ENCODE measurements at regions not wholly inside any gene's neighbourhood (a gene's known extent, or its start where the extent isn't known, plus 50 kb on each side); places are given as distances from the start of the nearest gene placed in this dataset.

- no peak for ATAC-seq (replicated peaks in 1 of 4)
- Mint-ChIP-seq H3K4me3 (no peak overlapping the region), H3K36me3 (no peaks in the 10 kb centered on the region), H3K27me3 (no peaks in the 10 kb centered on the region), H3K27ac (no peak overlapping the region), H3K9me3 (peaks cover 3 to 4% (median 3%) of the 10 kb centered on the region in 3 donors), H3K4me1 (no peaks in the 10 kb centered on the region)
- ChIA-PET CTCF (no interaction called here), POLR2A (no interaction called here)
- no peaks in the 10 kb centered on the region for H3K36me3 ChIP-seq (ENCODE audit: control insufficient read depth in 2 of 2, extremely low read depth in 1 of 2, insufficient read depth in 1 of 2, low read length in 1 of 2)
- H3K27ac ChIP-seq (ENCODE audit: low read length), result no peak overlapping the region
- no peak overlapping the region for H3K4me3 ChIP-seq (ENCODE audit: control insufficient read depth in 1 of 2, extremely low read depth in 1 of 2, low read length in 1 of 2)
- WGBS (ENCODE audit: insufficient coverage), result no CpG with 5 or more reads among the region's 5 CpGs
- no peaks in the 10 kb centered on the region for H3K9me3 ChIP-seq
- no peaks in the 10 kb centered on the region for H3K4me1 ChIP-seq (ENCODE audit: control insufficient read depth in 1 of 2, extremely low read depth in 1 of 2, insufficient read depth in 2 of 2, low read length in 2 of 2)
- DNase-seq, result no peak
- no peaks in the 10 kb centered on the region for H3K27me3 ChIP-seq (replicated peaks in 1 of 2; ENCODE audit: control insufficient read depth in 2 of 2, extremely low read depth in 1 of 2, insufficient read depth in 2 of 2, low read length in 1 of 2)
Observed at GRCh38 chr12:114957225-114957624, 273.2 kb upstream of the TBX3 start.

GRCh38 chr12:114955414-114956014 is 271.5 kb upstream of the TBX3 start:
- CTCF ChIA-PET, result no interaction called here

GRCh38 chr12:114954511-114955055 is 270.6 kb upstream of the TBX3 start:
- DNase-seq (no peak), ATAC-seq (replicated peaks in 1 of 4) (no peak)
- Histone ChIP-seq H3K27ac (ENCODE audit: low read length) (no peak overlapping the region), H3K9me3 (no peaks in the 10 kb centered on the region), H3K36me3 (ENCODE audit: control insufficient read depth in 2 of 2, extremely low read depth in 1 of 2, insufficient read depth in 1 of 2, low read length in 1 of 2) (no peaks in the 10 kb centered on the region), H3K4me1 (ENCODE audit: control insufficient read depth in 1 of 2, extremely low read depth in 1 of 2, insufficient read depth in 2 of 2, low read length in 2 of 2) (no peaks in the 10 kb centered on the region), H3K4me3 (ENCODE audit: control insufficient read depth in 1 of 2, extremely low read depth in 1 of 2, low read length in 1 of 2) (no peak overlapping the region), H3K27me3 (replicated peaks in 1 of 2; ENCODE audit: control insufficient read depth in 2 of 2, extremely low read depth in 1 of 2, insufficient read depth in 2 of 2, low read length in 1 of 2) (no peaks in the 10 kb centered on the region)
- ChIA-PET POLR2A (no interaction called here), CTCF (no interaction called here)
- 40% methylated on average over 1 of the region's 6 CpGs for WGBS (ENCODE audit: insufficient coverage)
- no peak overlapping the region for H3K27ac Mint-ChIP-seq
- no peaks in the 10 kb centered on the region for H3K36me3 Mint-ChIP-seq
- no peak overlapping the region for H3K4me3 Mint-ChIP-seq
- peaks cover 0 to 3% (median 3%) of the 10 kb centered on the region in 3 donors for H3K9me3 Mint-ChIP-seq
- H3K4me1 Mint-ChIP-seq, result no peaks in the 10 kb centered on the region
- no peaks in the 10 kb centered on the region for H3K27me3 Mint-ChIP-seq

More at GRCh38 chr12:114955414-114956014, 271.5 kb upstream of the TBX3 start:
- DNase-seq, result no peak
- no peaks in the 10 kb centered on the region for H3K27me3 ChIP-seq (replicated peaks in 1 of 2; ENCODE audit: control insufficient read depth in 2 of 2, extremely low read depth in 1 of 2, insufficient read depth in 2 of 2, low read length in 1 of 2)
- no peaks in the 10 kb centered on the region for H3K36me3 Mint-ChIP-seq
- no peak overlapping the region for H3K4me3 Mint-ChIP-seq
- H3K9me3 ChIP-seq, result no peaks in the 10 kb centered on the region
- POLR2A ChIA-PET, result no interaction called here
- 43% methylated on average over 2 of the region's 2 CpGs for WGBS (ENCODE audit: insufficient coverage)
- no peaks in the 10 kb centered on the region for H3K27me3 Mint-ChIP-seq
- H3K4me1 ChIP-seq (ENCODE audit: control insufficient read depth in 1 of 2, extremely low read depth in 1 of 2, insufficient read depth in 2 of 2, low read length in 2 of 2), result no peaks in the 10 kb centered on the region
- no peaks in the 10 kb centered on the region for H3K4me1 Mint-ChIP-seq
- H3K9me3 Mint-ChIP-seq, result peaks cover 0 to 3% (median 3%) of the 10 kb centered on the region in 3 donors
- H3K27ac Mint-ChIP-seq, result no peak overlapping the region
- H3K27ac ChIP-seq (ENCODE audit: low read length), result no peak overlapping the region
- ATAC-seq (replicated peaks in 1 of 4), result no peak
- no peak overlapping the region for H3K4me3 ChIP-seq (ENCODE audit: control insufficient read depth in 1 of 2, extremely low read depth in 1 of 2, low read length in 1 of 2)
- no peaks in the 10 kb centered on the region for H3K36me3 ChIP-seq (ENCODE audit: control insufficient read depth in 2 of 2, extremely low read depth in 1 of 2, insufficient read depth in 1 of 2, low read length in 1 of 2)

- Mint-ChIP-seq H3K27me3 (no peaks in the 10 kb centered on the region), H3K4me1 (no peaks in the 10 kb centered on the region), H3K27ac (no peak overlapping the region), H3K9me3 (peaks cover 0 to 3% (median 3%) of the 10 kb centered on the region in 3 donors), H3K4me3 (no peak overlapping the region), H3K36me3 (no peaks in the 10 kb centered on the region)
- no peak overlapping the region for H3K4me3 ChIP-seq (ENCODE audit: control insufficient read depth in 1 of 2, extremely low read depth in 1 of 2, low read length in 1 of 2)
- 79% methylated on average over 10 of the region's 18 CpGs for WGBS (ENCODE audit: insufficient coverage)
- POLR2A ChIA-PET, result no interaction called here
- no peak overlapping the region for H3K27ac ChIP-seq (ENCODE audit: low read length)
- no peaks in the 10 kb centered on the region for H3K27me3 ChIP-seq (replicated peaks in 1 of 2; ENCODE audit: control insufficient read depth in 2 of 2, extremely low read depth in 1 of 2, insufficient read depth in 2 of 2, low read length in 1 of 2)
- H3K36me3 ChIP-seq (ENCODE audit: control insufficient read depth in 2 of 2, extremely low read depth in 1 of 2, insufficient read depth in 1 of 2, low read length in 1 of 2), result no peaks in the 10 kb centered on the region
- no peak for DNase-seq
- CTCF ChIA-PET, result no interaction called here
- no peak for ATAC-seq (replicated peaks in 1 of 4)
- no peaks in the 10 kb centered on the region for H3K4me1 ChIP-seq (ENCODE audit: control insufficient read depth in 1 of 2, extremely low read depth in 1 of 2, insufficient read depth in 2 of 2, low read length in 2 of 2)
- H3K9me3 ChIP-seq, result no peaks in the 10 kb centered on the region
Observed at GRCh38 chr12:114952573-114953271, 268.7 kb upstream of the TBX3 start.

- no peak for ATAC-seq (replicated peaks in 1 of 4)
- ChIA-PET CTCF (no interaction called here), POLR2A (no interaction called here)
- Histone ChIP-seq H3K27ac (ENCODE audit: low read length) (no peak overlapping the region), H3K36me3 (ENCODE audit: control insufficient read depth in 2 of 2, extremely low read depth in 1 of 2, insufficient read depth in 1 of 2, low read length in 1 of 2) (no peaks in the 10 kb centered on the region), H3K4me3 (ENCODE audit: control insufficient read depth in 1 of 2, extremely low read depth in 1 of 2, low read length in 1 of 2) (no peak overlapping the region), H3K27me3 (replicated peaks in 1 of 2; ENCODE audit: control insufficient read depth in 2 of 2, extremely low read depth in 1 of 2, insufficient read depth in 2 of 2, low read length in 1 of 2) (no peaks in the 10 kb centered on the region), H3K4me1 (ENCODE audit: control insufficient read depth in 1 of 2, extremely low read depth in 1 of 2, insufficient read depth in 2 of 2, low read length in 2 of 2) (no peaks in the 10 kb centered on the region), H3K9me3 (no peaks in the 10 kb centered on the region)
- no peaks in the 10 kb centered on the region for H3K4me1 Mint-ChIP-seq
- H3K27ac Mint-ChIP-seq, result no peak overlapping the region
- WGBS (ENCODE audit: insufficient coverage), result 62% methylated on average over 5 of the region's 8 CpGs
- no peaks in the 10 kb centered on the region for H3K36me3 Mint-ChIP-seq
- no peak overlapping the region for H3K4me3 Mint-ChIP-seq
- H3K9me3 Mint-ChIP-seq, result peaks cover 0 to 5% (median 0%) of the 10 kb centered on the region in 3 donors
- no peak for DNase-seq
- no peaks in the 10 kb centered on the region for H3K27me3 Mint-ChIP-seq
Observed at GRCh38 chr12:114949058-114949820, 265.3 kb upstream of the TBX3 start.

- no peak overlapping the region for H3K27ac Mint-ChIP-seq
- H3K36me3 ChIP-seq (ENCODE audit: control insufficient read depth in 2 of 2, extremely low read depth in 1 of 2, insufficient read depth in 1 of 2, low read length in 1 of 2), result no peaks in the 10 kb centered on the region
- DNase-seq, result no peak
- H3K36me3 Mint-ChIP-seq, result no peaks in the 10 kb centered on the region
- H3K4me1 Mint-ChIP-seq, result no peaks in the 10 kb centered on the region
- WGBS (ENCODE audit: insufficient coverage), result no CpG with 5 or more reads among the region's 2 CpGs
- no peak overlapping the region for H3K4me3 Mint-ChIP-seq
- peaks cover 0 to 3% of the 10 kb centered on the region in 2 donors for H3K27me3 Mint-ChIP-seq
- peaks cover 0 to 11% (median 9%) of the 10 kb centered on the region in 3 donors for H3K9me3 Mint-ChIP-seq
- H3K9me3 ChIP-seq, result no peaks in the 10 kb centered on the region
- no peak overlapping the region for H3K4me3 ChIP-seq (ENCODE audit: control insufficient read depth in 1 of 2, extremely low read depth in 1 of 2, low read length in 1 of 2)
- no peaks in the 10 kb centered on the region for H3K4me1 ChIP-seq (ENCODE audit: control insufficient read depth in 1 of 2, extremely low read depth in 1 of 2, insufficient read depth in 2 of 2, low read length in 2 of 2)
- ATAC-seq (replicated peaks in 1 of 4), result no peak
- no peak overlapping the region for H3K27ac ChIP-seq (ENCODE audit: low read length)
- POLR2A ChIA-PET, result no interaction called here
- H3K27me3 ChIP-seq (replicated peaks in 1 of 2; ENCODE audit: control insufficient read depth in 2 of 2, extremely low read depth in 1 of 2, insufficient read depth in 2 of 2, low read length in 1 of 2), result no peaks in the 10 kb centered on the region
- CTCF ChIA-PET, result no interaction called here
Observed at GRCh38 chr12:114945351-114945750, 261.4 kb upstream of the TBX3 start.
